ENCODE measurements at regions not wholly inside any gene's neighbourhood (a gene's known extent, or its start where the extent isn't known, plus 50 kb on each side); places are given as distances from the start of the nearest gene placed in this dataset.

DNA sequence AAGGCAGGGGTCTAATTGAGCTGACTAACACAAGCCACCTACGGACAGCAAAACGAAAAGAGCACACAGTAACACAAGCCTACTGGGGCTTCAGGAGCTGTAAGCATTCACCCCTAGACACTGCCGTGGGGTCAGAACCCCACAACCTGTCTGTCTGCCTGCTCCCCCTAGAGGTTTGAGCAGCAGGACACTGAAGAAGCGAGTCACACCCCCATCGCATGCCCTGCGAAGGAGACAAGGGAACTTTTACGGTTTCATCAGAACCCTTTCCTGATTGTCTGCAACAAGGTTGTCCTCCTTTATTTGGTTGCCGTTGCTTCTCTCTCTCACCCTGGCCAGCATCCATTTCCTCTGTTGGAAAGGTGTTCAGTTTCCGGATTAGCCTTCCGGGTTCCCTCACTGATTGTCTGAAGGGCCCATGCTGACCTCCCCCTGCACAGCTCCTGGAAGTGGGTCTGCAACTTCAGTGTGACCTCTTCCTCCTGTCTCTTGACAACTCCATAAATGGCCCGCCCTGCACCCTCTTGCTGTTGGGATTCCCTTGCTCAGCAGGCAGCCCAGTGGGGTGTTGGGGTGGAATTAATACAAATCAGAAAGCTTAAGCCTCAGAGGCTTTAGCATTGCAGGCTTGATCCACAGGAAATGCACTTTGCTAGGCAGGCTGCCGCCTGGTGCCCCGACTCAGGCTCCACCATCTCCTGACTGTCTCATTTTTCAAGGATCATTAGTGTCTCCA lies 258.9 kb upstream of the TLE4 start:
- H3K4me3 ChIP-seq (ENCODE audit: low read length, poor library complexity, severe bottlenecking), result no peak overlapping the region
- TF ChIP-seq EZH2phosphoT487 (IDR thresholded peaks at IDR 0.05; ENCODE audit: borderline replicate concordance) (no peak), CTCF (conservative IDR thresholded peaks at IDR 0.05; ENCODE audit: low read length) (peak; percentile 35; the same call in 1 of the 2 replicates)
- no peak overlapping the region for H2AFZ ChIP-seq (ENCODE audit: low read length)
- H3K36me3 ChIP-seq (ENCODE audit: insufficient read depth, low read length), result no peaks in the 10 kb centered on the region
- no peaks in the 10 kb centered on the region for H3K79me2 ChIP-seq (ENCODE audit: insufficient read depth, low read length)
- no peaks in the 10 kb centered on the region for H3K4me1 ChIP-seq (ENCODE audit: insufficient read depth, low read length, poor library complexity, severe bottlenecking)
- no peaks in the 10 kb centered on the region for H3K9me3 ChIP-seq (ENCODE audit: insufficient read depth, low read depth, low read length)
- no peaks in the 10 kb centered on the region for H4K20me1 ChIP-seq (ENCODE audit: insufficient read depth, low read length, poor library complexity, severe bottlenecking)
- no peaks in the 10 kb centered on the region for H3K9me2 ChIP-seq (replicated peaks; ENCODE audit: low read depth, low read length)
- no peaks in the 10 kb centered on the region for H3K27me3 ChIP-seq (ENCODE audit: insufficient read depth, low read length, poor library complexity, severe bottlenecking)
- H3F3A ChIP-seq (ENCODE audit: low read depth), result no peaks in the 10 kb centered on the region
- H3K4me2 ChIP-seq (ENCODE audit: low read depth, low read length, poor library complexity, severe bottlenecking), result no peak overlapping the region
- no peak overlapping the region for H3K9ac ChIP-seq (ENCODE audit: low read depth, low read length, poor library complexity, severe bottlenecking)

GRCh38 chr9:79325501-79325900 lies 246.3 kb upstream of the TLE4 start:
- no peaks in the 10 kb centered on the region for H3K9me2 ChIP-seq (replicated peaks; ENCODE audit: low read depth, low read length)
- H3K9ac ChIP-seq (ENCODE audit: low read depth, low read length, poor library complexity, severe bottlenecking), result no peak overlapping the region
- no peaks in the 10 kb centered on the region for H3F3A ChIP-seq (ENCODE audit: low read depth)
- H2AFZ ChIP-seq (ENCODE audit: low read length), result no peak overlapping the region
- no peaks in the 10 kb centered on the region for H3K79me2 ChIP-seq (ENCODE audit: insufficient read depth, low read length)
- no peak overlapping the region for H3K4me3 ChIP-seq (ENCODE audit: low read length, poor library complexity, severe bottlenecking)
- H3K4me1 ChIP-seq (ENCODE audit: insufficient read depth, low read length, poor library complexity, severe bottlenecking), result no peaks in the 10 kb centered on the region
- no peaks in the 10 kb centered on the region for H4K20me1 ChIP-seq (ENCODE audit: insufficient read depth, low read length, poor library complexity, severe bottlenecking)
- no peaks in the 10 kb centered on the region; the same call in 1 of the 2 replicates for H3K9me3 ChIP-seq (ENCODE audit: insufficient read depth, low read depth, low read length)
- no peak overlapping the region for H3K4me2 ChIP-seq (ENCODE audit: low read depth, low read length, poor library complexity, severe bottlenecking)
- no peaks in the 10 kb centered on the region for H3K27me3 ChIP-seq (ENCODE audit: insufficient read depth, low read length, poor library complexity, severe bottlenecking)
- no peak for TF ChIP-seq CTCF (conservative IDR thresholded peaks at IDR 0.05; ENCODE audit: low read length)
- no peak for TF ChIP-seq EZH2phosphoT487 (IDR thresholded peaks at IDR 0.05; ENCODE audit: borderline replicate concordance)
- H3K36me3 ChIP-seq (ENCODE audit: insufficient read depth, low read length), result no peaks in the 10 kb centered on the region

GRCh38 chr9:79329861-79330260 lies 241.9 kb upstream of the TLE4 start:
- no peaks in the 10 kb centered on the region for H3K27me3 ChIP-seq (ENCODE audit: insufficient read depth, low read length, poor library complexity, severe bottlenecking)
- no peaks in the 10 kb centered on the region for H3K9me3 ChIP-seq (ENCODE audit: insufficient read depth, low read depth, low read length)
- H3K4me2 ChIP-seq (ENCODE audit: low read depth, low read length, poor library complexity, severe bottlenecking), result no peak overlapping the region
- TF ChIP-seq CTCF (conservative IDR thresholded peaks at IDR 0.05; ENCODE audit: low read length) (no peak), EZH2phosphoT487 (IDR thresholded peaks at IDR 0.05; ENCODE audit: borderline replicate concordance) (no peak)
- H3K79me2 ChIP-seq (ENCODE audit: insufficient read depth, low read length), result no peaks in the 10 kb centered on the region
- no peaks in the 10 kb centered on the region for H3K36me3 ChIP-seq (ENCODE audit: insufficient read depth, low read length)
- no peak overlapping the region for H2AFZ ChIP-seq (ENCODE audit: low read length)
- H3F3A ChIP-seq (ENCODE audit: low read depth), result no peaks in the 10 kb centered on the region
- no peak overlapping the region for H3K9ac ChIP-seq (ENCODE audit: low read depth, low read length, poor library complexity, severe bottlenecking)
- H4K20me1 ChIP-seq (ENCODE audit: insufficient read depth, low read length, poor library complexity, severe bottlenecking), result no peaks in the 10 kb centered on the region
- no peaks in the 10 kb centered on the region for H3K9me2 ChIP-seq (replicated peaks; ENCODE audit: low read depth, low read length)
- no peak overlapping the region for H3K4me3 ChIP-seq (ENCODE audit: low read length, poor library complexity, severe bottlenecking)
- no peaks in the 10 kb centered on the region for H3K4me1 ChIP-seq (ENCODE audit: insufficient read depth, low read length, poor library complexity, severe bottlenecking)
